ENCODE measurements at regions not wholly inside any gene's neighbourhood (a gene's known extent, or its start where the extent isn't known, plus 50 kb on each side); places are given as distances from the start of the nearest gene placed in this dataset.

- ChIA-PET POLR2A (no interaction called here), CTCF (interaction anchor here (0.9 to 1.5 kb wide), 4 partner anchors 49 to 292 kb away, joined by 3 to 4 read pairs (median 3); no protein-coding TSS in a partner anchor)
- Mint-ChIP-seq H3K4me1 (no peaks in the 10 kb centered on the region), H3K27ac (no peak overlapping the region), H3K9me3 (no peaks in the 10 kb centered on the region), H3K27me3 (peaks cover 15% of the 10 kb centered on the region), H3K36me3 (ENCODE audit: low read depth) (no peaks in the 10 kb centered on the region), H3K4me3 (no peak overlapping the region)
- ATAC-seq (ENCODE audit: low read depth) (no peak), DNase-seq (no peak)
- TF ChIP-seq CTCF (IDR thresholded peaks at IDR 0.05), result no peak
- intact Hi-C loops (cut with micrococcal nuclease), result loop anchor here (1.0 to 2.0 kb wide), 2 partner anchors 49 to 126 kb away; no protein-coding TSS in a partner anchor
These were observed 154.2 kb downstream of the MRM1 start for GRCh38 chr17:36755586-36755985.

GRCh38 chr17:36756695-36757094, 155.3 kb downstream of the MRM1 start:
- no peak for TF ChIP-seq CTCF (IDR thresholded peaks at IDR 0.05)
- no peaks in the 10 kb centered on the region for H3K36me3 Mint-ChIP-seq (ENCODE audit: low read depth)
- intact Hi-C loops (cut with micrococcal nuclease), result no loop called here
- peaks cover 15% of the 10 kb centered on the region for H3K27me3 Mint-ChIP-seq
- POLR2A ChIA-PET, result no interaction called here
- CTCF ChIA-PET, result interaction anchor here (1.5 kb wide), 1 partner anchor 291 kb away, joined by 3 read pairs; no protein-coding TSS in a partner anchor
- ATAC-seq (ENCODE audit: low read depth) (no peak), DNase-seq (no peak)
- H3K9me3 Mint-ChIP-seq, result no peaks in the 10 kb centered on the region
- H3K27ac Mint-ChIP-seq, result no peak overlapping the region
- no peaks in the 10 kb centered on the region for H3K4me1 Mint-ChIP-seq
- no peak overlapping the region for H3K4me3 Mint-ChIP-seq

- ChIA-PET POLR2A (no interaction called here), CTCF (no interaction called here)
- intact Hi-C loops (cut with micrococcal nuclease), result no loop called here
- Mint-ChIP-seq H3K27ac (no peak overlapping the region), H3K27me3 (peaks cover 4% of the 10 kb centered on the region), H3K9me3 (no peaks in the 10 kb centered on the region), H3K4me3 (no peak overlapping the region), H3K36me3 (ENCODE audit: low read depth) (no peaks in the 10 kb centered on the region), H3K4me1 (peaks cover 8% of the 10 kb centered on the region)
- DNase-seq, result no peak
- ATAC-seq (ENCODE audit: low read depth), result no peak
- TF ChIP-seq CTCF (IDR thresholded peaks at IDR 0.05), result no peak
These were observed 159.0 kb downstream of the MRM1 start for GRCh38 chr17:36760425-36760824.

- ChIA-PET CTCF (no interaction called here), POLR2A (no interaction called here)
- DNase-seq (no peak), ATAC-seq (ENCODE audit: low read depth) (no peak)
- H3K9me3 Mint-ChIP-seq, result no peaks in the 10 kb centered on the region
- H3K27ac Mint-ChIP-seq, result no peak overlapping the region
- H3K4me3 Mint-ChIP-seq, result no peak overlapping the region
- H3K4me1 Mint-ChIP-seq, result peaks cover 8% of the 10 kb centered on the region
- H3K27me3 Mint-ChIP-seq, result peaks cover 9% of the 10 kb centered on the region
- H3K36me3 Mint-ChIP-seq (ENCODE audit: low read depth), result no peaks in the 10 kb centered on the region
- no peak for TF ChIP-seq CTCF (IDR thresholded peaks at IDR 0.05)
- intact Hi-C loops (cut with micrococcal nuclease), result no loop called here
These were observed 160.0 kb downstream of the MRM1 start for GRCh38 chr17:36761203-36761950.

- no peak for TF ChIP-seq CTCF (IDR thresholded peaks at IDR 0.05)
- H3K36me3 Mint-ChIP-seq (ENCODE audit: low read depth), result no peaks in the 10 kb centered on the region
- peaks cover 19% of the 10 kb centered on the region for H3K27me3 Mint-ChIP-seq
- no peak overlapping the region for H3K4me3 Mint-ChIP-seq
- no peak for ATAC-seq (ENCODE audit: low read depth)
- intact Hi-C loops (cut with micrococcal nuclease), result no loop called here
- DNase-seq, result no peak
- CTCF ChIA-PET, result no interaction called here
- H3K27ac Mint-ChIP-seq, result no peak overlapping the region
- POLR2A ChIA-PET, result no interaction called here
- no peaks in the 10 kb centered on the region for H3K9me3 Mint-ChIP-seq
- peaks cover 8% of the 10 kb centered on the region for H3K4me1 Mint-ChIP-seq
These were observed 164.2 kb downstream of the MRM1 start for GRCh38 chr17:36765436-36766043.

Data from activated B cell treated with CpG ODN at 0.5 μM for 24 hours (primary cell).